ENCODE measurements at regions not wholly inside any gene's neighbourhood (a gene's known extent, or its start where the extent isn't known, plus 50 kb on each side); places are given as distances from the start of the nearest gene placed in this dataset.
"Not testable (repeated sequence)": the region's sequence is repeated elsewhere in the genome, so short reads cannot be mapped to it uniquely, and the experiment has no call there.

- no peak for DNase-seq
These were observed 105.6 kb upstream of the HES1 start for GRCh38 chr3:194030372-194030771.

GRCh38 chr3:194031349-194031748 is 104.6 kb upstream of the HES1 start:
- DNase-seq, result no peak

GRCh38 chr3:194031867-194032635 is 103.9 kb upstream of the HES1 start:
- DNase-seq, result no peak

GRCh38 chr3:194032828-194033435 is 103.0 kb upstream of the HES1 start:
- peak; percentile 34 for DNase-seq

GRCh38 chr3:194034346-194035336 is 101.3 kb upstream of the HES1 start:
- no peak for DNase-seq

GRCh38 chr3:194035406-194036138 is 100.4 kb upstream of the HES1 start:
- DNase-seq, result no peak

GRCh38 chr3:194036842-194037241 is 99.1 kb upstream of the HES1 start:
- DNase-seq, result no peak

- DNase-seq, result not testable (repeated sequence)
These were observed 97.6 kb upstream of the HES1 start for GRCh38 chr3:194038346-194038745.

- DNase-seq, result no peak
These were observed 97.0 kb upstream of the HES1 start for GRCh38 chr3:194038960-194039359.

- no peak for DNase-seq
These were observed 95.3 kb upstream of the HES1 start for GRCh38 chr3:194040516-194041273.

GRCh38 chr3:194042927-194043326 is 93.0 kb upstream of the HES1 start:
- no peak for DNase-seq

- no peak for DNase-seq
These were observed 92.4 kb upstream of the HES1 start for GRCh38 chr3:194043516-194043915.

GRCh38 chr3:194045289-194045688 is 90.7 kb upstream of the HES1 start:
- DNase-seq, result no peak

GRCh38 chr3:194045919-194046318 is 90.0 kb upstream of the HES1 start:
- no peak for DNase-seq

GRCh38 chr3:194046531-194046930 is 89.4 kb upstream of the HES1 start:
- DNase-seq, result no peak

- DNase-seq, result peak; percentile 20
These were observed 88.8 kb upstream of the HES1 start for GRCh38 chr3:194046995-194047645.

GRCh38 chr3:194049394-194049793 is 86.6 kb upstream of the HES1 start:
- DNase-seq, result no peak

- no peak for DNase-seq
These were observed 85.1 kb upstream of the HES1 start for GRCh38 chr3:194050782-194051320.

GRCh38 chr3:194051366-194052149 is 84.4 kb upstream of the HES1 start:
- no peak for DNase-seq

- no peak for DNase-seq
These were observed 82.8 kb upstream of the HES1 start for GRCh38 chr3:194053136-194053535.

Measured in CD4-positive, alpha-beta T cell treated with Interferon gamma for 1 hour (primary cell).